Astrocyte of the cerebellum (primary cell): ENCODE measurements at regions not wholly inside any gene's neighbourhood (a gene's known extent, or its start where the extent isn't known, plus 50 kb on each side); places are given as distances from the start of the nearest gene placed in this dataset.

ENCODE experiments used
- DNase-seq: peaks from one replicate; pipeline ENCODE4 v3.0.0-alpha.2; 2011; ENCODE audit warnings: low read depth
- H3K4me3 ChIP-seq: 2 replicates; pipeline ENCODE4 v1.5.1; 2011; ENCODE audit warnings: mild to moderate bottlenecking, low read depth, low read length, moderate library complexity
- CTCF ChIP-seq: IDR thresholded peaks from 2 replicates; pipeline ENCODE4 v1.5.1; 2012; ENCODE audit warnings: low read length, low read depth, moderate library complexity, mild to moderate bottlenecking; ENCODE audit errors: missing control alignments
- in situ Hi-C: cut with HindIII; loops from 2 replicates; pipeline ENCODE4 v1.10.0; 2017; ENCODE audit warnings: low sequenced_read_pairs

DNA sequence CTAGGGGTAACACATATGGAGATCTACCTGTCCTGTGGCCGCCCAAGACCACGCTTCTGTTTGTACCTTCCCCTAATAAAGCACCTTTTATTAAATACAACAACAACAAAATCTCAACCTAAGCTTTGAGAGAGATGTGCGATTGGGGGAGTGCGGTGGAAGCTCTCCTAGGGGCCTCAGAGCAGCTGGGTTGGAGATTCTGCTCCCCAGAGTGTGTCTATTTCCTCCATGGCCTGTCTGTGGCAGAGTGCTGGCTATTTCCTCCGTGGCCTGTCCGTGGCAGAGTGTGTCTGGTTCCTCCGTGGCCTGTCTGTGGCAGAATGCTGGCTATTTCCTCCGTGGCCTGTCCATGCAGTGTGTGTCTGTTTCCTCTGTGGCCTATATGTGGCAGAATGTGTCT, 139.3 kb upstream of the IPO9 start:
- H3K4me3 ChIP-seq, result no peak overlapping the region
- in situ Hi-C loops, result no loop called here
- DNase-seq, result no peak
- no peak for TF ChIP-seq CTCF

DNA sequence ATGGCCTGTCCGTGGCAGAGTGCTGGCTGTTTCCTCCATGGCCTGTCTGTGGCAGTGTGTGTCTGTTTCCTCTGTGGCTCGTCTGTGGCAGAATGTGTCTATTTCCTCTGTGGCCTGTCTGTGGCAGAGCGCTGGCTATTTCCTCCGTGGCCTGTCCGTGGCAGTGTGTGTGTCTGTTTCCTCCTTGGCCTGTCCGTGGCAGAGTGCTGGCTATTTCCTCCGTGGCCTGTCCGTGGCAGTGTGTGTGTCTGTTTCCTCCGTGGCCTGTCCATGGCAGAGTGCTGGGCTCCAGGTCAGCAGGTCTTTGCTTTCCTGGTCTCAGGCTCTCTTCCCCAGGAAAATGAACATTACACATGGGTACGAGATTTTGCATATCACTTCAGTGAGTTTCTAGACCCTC, 138.4 kb upstream of the IPO9 start:
- no peak for DNase-seq
- TF ChIP-seq CTCF, result no peak
- in situ Hi-C loops, result no loop called here
- no peak overlapping the region for H3K4me3 ChIP-seq

DNA sequence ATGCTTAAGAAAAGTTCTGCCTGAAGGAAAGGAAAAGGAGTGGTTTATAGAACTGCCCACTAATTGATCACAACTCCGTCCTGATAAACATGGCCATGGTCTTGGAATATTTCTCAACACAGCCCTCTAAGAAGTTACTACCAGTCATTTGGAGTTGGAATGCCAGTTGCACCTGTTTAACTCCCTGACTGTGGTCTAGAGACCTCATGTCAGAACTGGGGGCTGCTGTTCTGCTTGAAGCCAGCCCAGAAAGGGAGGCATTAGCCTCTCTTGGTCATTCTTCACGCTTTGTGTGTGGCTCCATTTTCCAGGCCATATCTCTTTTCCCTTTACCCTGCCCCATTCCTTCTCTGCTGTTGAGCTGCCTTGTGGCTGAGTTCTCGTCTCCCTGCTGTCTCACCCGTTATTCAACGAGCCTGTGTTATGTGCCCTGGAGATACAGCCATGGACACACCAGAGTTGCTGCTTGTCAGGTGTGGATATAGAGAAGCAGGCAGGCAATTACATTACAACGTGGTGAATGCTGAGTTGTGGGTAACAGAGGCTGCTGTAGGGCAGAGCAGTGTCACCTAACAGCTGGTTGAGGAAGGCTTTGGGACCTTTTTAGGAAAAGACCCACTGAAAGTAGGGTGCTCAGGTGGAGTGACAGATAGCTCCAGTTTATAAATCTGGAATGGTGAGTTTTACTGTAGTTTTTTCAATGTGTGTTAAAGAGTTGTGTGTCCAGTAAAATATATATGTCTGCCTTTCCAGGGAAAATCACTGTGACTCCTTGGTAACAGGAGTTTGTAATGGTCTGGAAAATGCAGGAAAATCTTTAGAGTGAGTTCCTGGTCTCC, 137.0 kb upstream of the IPO9 start:
- in situ Hi-C loops, result no loop called here
- no peak for DNase-seq
- H3K4me3 ChIP-seq, result no peak overlapping the region
- no peak for TF ChIP-seq CTCF

DNA sequence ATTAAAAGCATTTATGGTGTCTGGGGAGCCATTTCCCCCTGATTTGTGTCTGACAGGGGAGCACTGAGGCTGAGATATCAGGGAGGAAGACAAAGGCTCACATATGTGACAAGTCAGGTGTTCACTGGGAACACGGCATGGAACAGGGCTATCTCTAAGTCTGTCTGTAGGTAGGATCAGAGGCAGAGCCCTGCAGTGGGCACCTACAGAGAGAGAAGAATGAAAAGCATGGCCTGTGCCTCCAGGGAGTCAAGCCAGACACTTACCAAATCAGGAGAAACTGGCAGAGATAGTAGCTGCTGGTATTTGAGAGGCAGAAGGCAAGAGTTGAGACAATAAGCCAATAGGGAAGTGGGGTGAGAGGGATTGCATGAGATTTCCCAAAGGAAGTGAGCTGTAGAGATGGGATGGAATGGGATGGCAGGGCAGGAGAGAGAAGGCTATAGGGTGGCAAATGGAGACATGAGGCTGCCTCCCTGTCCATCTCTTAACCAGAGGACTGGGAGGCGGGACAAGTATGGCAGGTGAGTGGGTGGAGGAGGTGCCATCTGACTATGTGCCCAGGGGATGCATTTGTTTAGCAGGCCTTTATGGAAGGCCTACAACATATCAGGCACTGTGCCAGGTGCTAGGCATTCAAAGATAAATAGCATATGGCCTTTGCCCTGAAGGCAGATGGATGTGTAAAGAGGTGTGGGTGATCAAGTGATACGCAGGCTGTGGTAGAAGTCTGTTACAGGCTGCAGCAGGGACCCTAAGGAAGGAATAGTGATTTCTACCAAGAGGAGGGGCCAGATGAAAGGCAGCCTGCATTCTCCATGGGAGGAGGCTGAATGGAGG, 136.2 kb upstream of the IPO9 start:
- no peak for DNase-seq
- no peak for TF ChIP-seq CTCF
- in situ Hi-C loops, result no loop called here
- no peak overlapping the region for H3K4me3 ChIP-seq

GRCh38 chr1:201693890-201694607, 134.9 kb upstream of the IPO9 start:
- TF ChIP-seq CTCF, result no peak
- DNase-seq, result no peak
- H3K4me3 ChIP-seq, result no peak overlapping the region
- in situ Hi-C loops, result no loop called here

- TF ChIP-seq CTCF, result no peak
- in situ Hi-C loops, result no loop called here
- H3K4me3 ChIP-seq, result no peak overlapping the region
- no peak for DNase-seq
Measured at GRCh38 chr1:201694608-201695335, 134.2 kb upstream of the IPO9 start.
